ENCODE measurements at regions not wholly inside any gene's neighbourhood (a gene's known extent, or its start where the extent isn't known, plus 50 kb on each side); places are given as distances from the start of the nearest gene placed in this dataset.

- TF ChIP-seq, protein P1, sequence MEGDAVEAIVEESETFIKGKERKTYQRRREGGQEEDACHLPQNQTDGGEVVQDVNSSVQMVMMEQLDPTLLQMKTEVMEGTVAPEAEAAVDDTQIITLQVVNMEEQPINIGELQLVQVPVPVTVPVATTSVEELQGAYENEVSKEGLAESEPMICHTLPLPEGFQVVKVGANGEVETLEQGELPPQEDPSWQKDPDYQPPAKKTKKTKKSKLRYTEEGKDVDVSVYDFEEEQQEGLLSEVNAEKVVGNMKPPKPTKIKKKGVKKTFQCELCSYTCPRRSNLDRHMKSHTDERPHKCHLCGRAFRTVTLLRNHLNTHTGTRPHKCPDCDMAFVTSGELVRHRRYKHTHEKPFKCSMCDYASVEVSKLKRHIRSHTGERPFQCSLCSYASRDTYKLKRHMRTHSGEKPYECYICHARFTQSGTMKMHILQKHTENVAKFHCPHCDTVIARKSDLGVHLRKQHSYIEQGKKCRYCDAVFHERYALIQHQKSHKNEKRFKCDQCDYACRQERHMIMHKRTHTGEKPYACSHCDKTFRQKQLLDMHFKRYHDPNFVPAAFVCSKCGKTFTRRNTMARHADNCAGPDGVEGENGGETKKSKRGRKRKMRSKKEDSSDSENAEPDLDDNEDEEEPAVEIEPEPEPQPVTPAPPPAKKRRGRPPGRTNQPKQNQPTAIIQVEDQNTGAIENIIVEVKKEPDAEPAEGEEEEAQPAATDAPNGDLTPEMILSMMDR (IDR thresholded peaks at IDR 0.05; ENCODE audit: insufficient read depth, low read length, poor library complexity, severe bottlenecking) = no peak
- TF ChIP-seq EZH2phosphoT487 (conservative IDR thresholded peaks at IDR 0.05; ENCODE audit: low read length) = no peak
Measured at GRCh38 chr10:89975071-89975470, 273.7 kb downstream of the KIF20B start.

Data from SU-DHL-6 (cell line).